ENCODE measurements at regions not wholly inside any gene's neighbourhood (a gene's known extent, or its start where the extent isn't known, plus 50 kb on each side); places are given as distances from the start of the nearest gene placed in this dataset.

DNA sequence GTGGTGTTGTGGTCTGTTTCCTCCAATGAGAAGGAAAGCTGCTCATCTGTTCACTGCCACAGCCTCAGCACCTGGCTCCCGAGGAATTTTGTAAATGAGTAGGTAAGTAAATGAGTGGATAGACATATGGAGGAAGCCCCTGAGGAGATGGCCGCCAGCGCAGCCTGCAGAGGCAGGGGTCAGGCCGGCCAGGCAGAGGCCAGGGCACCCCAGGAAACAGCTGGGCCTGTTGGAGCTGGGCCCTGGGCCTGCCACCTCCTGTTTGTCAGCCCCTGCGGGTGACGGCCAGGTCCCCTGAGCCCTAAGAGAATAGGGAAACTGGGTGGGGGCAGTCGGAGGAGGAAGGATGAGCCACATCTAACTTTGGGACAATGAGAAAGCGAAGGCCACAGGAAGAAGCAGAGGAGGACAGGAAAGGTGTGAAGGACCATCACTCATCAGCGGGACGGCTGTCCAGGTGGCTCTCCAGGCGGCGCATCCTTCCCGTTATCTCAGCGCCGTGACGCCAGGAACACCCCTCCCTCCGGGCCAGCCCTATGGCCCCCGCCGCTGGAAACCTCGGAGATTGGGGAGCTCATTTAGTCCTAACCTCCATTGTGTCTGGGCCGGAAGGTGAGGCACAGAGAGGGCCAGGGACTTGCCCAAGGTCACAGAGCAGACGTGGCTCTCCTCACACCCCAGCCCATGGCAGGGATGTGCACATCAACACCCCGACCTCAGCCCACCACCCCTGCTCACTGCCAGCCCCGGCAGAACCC lies 142.3 kb upstream of the UNC5B start:
- TF ChIP-seq CTCF (IDR thresholded peaks at IDR 0.05) (no peak), EZH2 (IDR thresholded peaks at IDR 0.05) (no peak)

Measured in neural progenitor cell (in vitro differentiated cells).